ENCODE measurements at regions not wholly inside any gene's neighbourhood (a gene's known extent, or its start where the extent isn't known, plus 50 kb on each side); places are given as distances from the start of the nearest gene placed in this dataset.

DNA sequence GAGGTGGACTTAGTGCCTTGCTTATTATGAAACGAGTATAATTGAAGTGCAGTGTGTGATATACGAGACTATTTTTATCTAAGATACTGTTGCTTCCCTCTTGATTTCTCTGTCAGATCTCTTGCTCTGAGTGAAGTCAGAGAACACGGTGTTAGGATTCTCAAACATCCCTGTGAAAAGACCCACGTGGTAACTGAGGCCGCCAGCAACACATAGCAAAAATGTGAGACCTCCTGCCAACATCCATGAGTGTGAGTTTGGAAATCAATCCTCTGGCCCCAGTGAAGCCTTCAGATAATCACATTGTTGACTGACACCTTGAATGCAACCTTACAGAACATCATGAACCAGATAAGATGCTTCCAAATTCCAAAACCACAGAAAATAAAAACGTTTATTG lies 954.4 kb downstream of the FAT4 start:
- no peak for DNase-seq
- intact Hi-C loops (cut with DNase I, micrococcal nuclease): no loop called here
- no peak for ATAC-seq

DNA sequence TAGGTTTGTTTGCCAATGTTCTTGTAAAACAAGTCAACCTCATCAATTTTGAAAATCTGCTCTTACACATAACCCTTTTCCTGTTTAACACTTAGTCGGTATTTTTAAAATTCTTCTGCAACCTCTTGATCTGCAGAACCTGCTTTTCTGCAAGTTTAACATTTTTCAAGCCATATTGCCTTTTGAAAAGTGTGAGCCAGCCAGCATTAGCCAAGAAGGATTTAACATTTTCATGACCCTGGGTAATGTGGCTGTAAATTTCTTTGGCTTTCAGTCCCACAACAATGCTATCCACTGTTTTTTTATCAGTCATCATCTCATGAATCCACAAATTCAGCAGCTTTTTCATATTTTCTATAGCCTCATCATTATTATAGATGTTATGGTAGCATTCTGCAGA lies 956.5 kb downstream of the FAT4 start:
- intact Hi-C loops (cut with DNase I, micrococcal nuclease): no loop called here
- ATAC-seq (no peak), DNase-seq (no peak)

DNA sequence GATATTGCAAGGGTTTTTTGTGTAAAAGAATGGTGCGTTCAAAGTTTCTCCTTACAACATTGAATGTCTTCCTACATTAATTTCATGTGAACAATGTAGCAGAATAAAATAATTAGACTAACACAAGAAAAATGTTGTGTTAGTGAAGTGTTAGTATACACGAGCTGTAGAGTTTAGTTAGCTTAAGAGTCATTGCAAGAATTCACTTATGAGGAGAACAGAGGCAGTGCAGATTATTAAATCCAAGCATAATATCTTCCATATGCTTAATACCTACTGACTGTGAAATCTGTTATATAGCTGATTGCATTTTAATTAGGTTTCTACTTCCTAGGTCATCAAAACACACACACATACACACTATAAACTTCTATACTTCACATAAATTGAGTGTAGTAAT lies 959.0 kb downstream of the FAT4 start:
- ATAC-seq: no peak
- DNase-seq: no peak
- intact Hi-C loops (cut with DNase I, micrococcal nuclease): no loop called here

DNA sequence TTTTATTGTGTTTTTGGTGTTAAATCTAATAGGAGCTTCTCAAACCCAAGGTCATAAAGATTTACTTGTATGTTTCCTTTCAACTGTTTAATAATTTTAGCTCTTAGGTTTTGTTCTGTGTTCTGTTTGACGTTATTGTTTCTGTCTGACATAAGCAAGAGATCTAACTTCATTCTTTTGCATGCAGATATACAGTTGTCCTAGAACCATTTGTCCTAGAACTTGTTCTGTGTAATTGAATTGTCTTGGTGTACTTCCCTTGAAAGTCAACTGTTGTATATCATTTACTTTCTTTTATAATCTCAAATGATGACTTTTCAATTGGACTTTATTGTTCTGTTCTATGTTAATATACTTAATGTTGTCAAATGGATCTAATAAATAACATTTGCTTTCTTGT lies 977.1 kb downstream of the FAT4 start:
- ATAC-seq (no peak), DNase-seq (no peak)
- intact Hi-C loops (cut with DNase I, micrococcal nuclease): no loop called here

DNA sequence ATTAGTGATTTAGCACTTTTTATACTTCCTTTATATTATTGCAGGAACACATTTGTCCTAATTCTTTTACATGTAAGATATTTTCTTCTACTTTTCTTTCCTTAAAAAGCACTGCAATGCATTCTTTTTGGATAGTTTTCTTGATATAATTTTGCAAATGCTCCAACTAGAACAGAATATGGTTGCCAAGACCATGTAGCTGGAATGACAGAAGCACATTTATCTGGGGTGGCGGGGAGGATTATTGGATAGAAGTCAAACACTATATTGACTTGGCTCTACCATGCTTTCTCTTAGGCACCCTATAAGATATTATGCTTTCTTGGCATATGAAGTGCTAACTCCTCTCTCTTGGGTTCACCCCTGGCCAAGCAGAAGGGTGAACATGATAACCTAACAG lies 983.5 kb downstream of the FAT4 start:
- DNase-seq: no peak
- intact Hi-C loops (cut with DNase I, micrococcal nuclease): no loop called here
- no peak for ATAC-seq

DNA sequence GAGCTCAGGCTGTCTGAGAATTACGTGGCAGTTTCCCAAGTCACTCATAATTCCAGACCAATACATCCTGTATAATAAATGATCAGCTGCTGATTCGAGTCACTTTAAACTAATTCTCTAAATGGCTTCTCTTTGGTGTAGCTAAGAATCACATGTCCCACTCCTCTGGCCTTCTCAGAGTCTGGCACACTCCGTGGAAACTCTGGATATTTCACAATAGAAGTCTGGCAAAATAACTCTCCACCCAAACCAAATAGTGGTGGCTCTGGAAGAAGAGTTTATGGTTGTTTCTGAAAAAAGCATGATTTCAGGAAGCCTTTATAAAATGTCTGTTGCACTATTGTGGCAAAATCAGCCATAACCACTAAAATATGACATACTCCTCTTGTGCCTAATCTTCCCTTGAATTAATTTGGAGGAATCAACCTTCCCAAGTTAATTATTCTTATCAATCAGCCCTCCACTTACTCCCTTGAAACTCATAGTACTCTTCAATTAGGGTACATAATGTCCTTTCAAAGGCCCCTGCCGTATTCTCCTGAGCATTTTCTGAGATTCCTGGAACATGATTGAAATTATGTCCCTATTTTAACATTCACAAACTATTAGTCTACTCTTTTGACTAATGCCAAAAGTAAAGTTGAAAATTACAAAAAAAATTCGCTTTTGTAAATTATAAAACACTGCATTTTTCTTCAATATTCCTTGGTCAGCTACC lies 991.6 kb downstream of the FAT4 start:
- ATAC-seq: no peak
- intact Hi-C loops (cut with DNase I, micrococcal nuclease): no loop called here
- no peak for DNase-seq

DNA sequence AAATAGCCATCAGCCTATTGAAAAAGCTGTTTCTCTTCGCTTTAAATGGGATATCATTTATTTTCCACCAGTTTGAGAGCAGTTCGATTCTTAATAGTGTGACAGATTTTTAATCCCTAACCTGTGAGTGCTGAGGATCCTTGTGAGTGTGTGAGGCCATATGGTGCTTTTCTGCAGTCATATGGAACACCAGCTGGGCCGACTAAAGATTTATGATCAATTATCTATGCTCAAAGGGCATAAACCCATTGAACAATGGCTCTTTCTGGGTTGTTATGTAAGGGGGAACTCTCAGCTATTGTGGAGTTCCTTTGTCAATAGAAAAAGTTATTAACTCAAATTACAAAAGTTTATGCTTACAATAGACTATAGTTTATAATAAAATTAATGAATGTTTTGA lies 1003.6 kb downstream of the FAT4 start:
- DNase-seq (no peak), ATAC-seq (no peak)
- intact Hi-C loops (cut with DNase I, micrococcal nuclease): no loop called here

DNA sequence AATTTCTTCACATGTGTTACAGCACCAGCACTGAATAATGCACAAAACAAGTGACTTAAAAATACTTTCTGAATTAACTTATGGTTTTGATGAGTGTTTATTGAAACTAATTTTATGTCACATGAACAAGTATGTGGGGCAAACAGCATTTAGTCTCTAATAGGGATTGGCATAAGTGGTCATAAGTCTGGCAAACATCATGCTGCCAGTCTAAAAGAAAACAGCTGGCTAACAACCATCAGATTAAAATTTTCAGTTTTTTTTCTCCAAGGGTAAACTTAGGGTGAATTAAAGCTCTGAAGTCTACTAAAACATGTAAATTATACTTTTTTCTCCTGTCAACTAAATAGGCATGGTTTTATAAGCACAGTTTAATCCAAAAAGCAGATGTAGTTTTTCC lies 1014.2 kb downstream of the FAT4 start:
- no peak for ATAC-seq
- intact Hi-C loops (cut with DNase I, micrococcal nuclease): no loop called here
- no peak for DNase-seq

DNA sequence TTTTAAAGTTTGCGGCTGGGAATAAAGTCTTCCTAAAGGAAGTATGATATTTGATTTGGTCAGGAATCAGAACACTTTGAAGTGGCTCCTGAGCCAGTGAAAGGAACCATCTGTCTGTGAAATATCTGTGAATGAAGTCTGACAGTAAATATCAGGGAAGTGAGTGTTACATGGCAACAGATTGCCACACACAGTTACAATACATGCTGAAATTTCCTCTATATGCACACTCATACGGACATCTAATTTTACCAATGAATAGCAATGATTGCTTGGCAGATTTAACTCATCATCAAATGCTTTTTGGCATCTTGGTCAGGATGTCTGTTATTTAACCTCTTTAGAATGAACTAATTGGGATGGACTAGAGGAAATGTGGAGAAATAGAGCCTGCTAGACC lies 1023.8 kb downstream of the FAT4 start:
- ATAC-seq (no peak), DNase-seq (no peak)
- intact Hi-C loops (cut with DNase I, micrococcal nuclease): no loop called here

DNA sequence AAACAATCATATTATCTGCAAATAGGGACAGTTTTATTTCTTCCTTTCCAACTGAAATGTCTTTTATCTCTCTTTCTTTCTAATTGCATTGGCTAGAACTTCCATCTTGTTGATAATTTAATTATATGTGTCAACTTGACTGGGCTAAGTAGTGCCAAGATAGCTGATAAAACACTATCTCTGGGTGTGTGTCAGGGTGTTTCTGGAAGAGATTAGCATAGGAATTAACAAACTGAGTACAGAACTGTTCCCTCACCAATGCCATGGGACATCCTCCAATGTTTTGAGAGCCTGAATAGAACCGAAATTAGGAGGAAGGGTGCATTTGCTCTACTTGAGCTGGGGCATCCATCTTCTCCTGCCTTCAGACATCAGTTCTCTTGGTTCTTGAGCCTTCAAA lies 1027.2 kb downstream of the FAT4 start:
- no peak for ATAC-seq
- no peak for DNase-seq
- intact Hi-C loops (cut with DNase I, micrococcal nuclease): no loop called here

DNA sequence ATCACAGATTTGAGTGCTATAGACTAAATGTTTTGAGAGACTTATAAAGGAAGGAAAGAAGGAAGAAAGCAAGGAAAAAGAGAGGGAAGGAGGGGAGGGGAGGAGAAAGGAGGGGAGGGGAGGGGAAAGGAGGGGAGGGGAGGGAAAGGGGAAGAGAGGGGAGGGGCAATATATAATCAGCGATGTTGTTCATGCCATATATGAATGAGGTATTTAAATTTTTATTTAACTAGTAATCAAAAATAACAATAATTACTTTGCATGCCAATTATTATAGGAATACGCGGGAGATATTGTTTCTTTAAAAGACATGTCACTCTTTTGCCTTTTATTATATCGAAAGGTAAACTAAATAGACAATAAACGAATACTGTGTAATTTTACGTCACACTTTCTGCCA lies 1029.7 kb downstream of the FAT4 start:
- DNase-seq (no peak), ATAC-seq (no peak)

DNA sequence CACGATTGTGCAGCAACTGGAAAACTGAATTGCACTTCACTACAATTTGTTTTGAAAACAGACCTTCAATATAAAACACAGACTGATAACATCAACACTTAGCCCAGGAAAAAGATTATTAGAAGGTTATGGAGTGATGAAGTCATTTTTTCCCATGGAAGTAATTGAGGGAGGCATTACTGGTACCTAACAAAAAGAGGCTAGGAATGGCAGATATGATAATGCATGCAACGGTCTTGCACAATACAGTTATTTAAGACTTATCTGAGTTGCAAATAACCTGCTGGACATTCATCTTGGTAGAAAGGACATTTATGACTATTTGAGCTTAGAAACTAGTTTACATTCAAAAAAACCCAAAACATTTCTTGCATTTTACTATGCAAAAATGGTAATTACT lies 1031.9 kb downstream of the FAT4 start:
- DNase-seq (no peak), ATAC-seq (no peak)
- intact Hi-C loops (cut with DNase I, micrococcal nuclease): no loop called here

More for the DNA sequence above, 1029.7 kb downstream of the FAT4 start:
- intact Hi-C loops (cut with DNase I, micrococcal nuclease): no loop called here

DNA sequence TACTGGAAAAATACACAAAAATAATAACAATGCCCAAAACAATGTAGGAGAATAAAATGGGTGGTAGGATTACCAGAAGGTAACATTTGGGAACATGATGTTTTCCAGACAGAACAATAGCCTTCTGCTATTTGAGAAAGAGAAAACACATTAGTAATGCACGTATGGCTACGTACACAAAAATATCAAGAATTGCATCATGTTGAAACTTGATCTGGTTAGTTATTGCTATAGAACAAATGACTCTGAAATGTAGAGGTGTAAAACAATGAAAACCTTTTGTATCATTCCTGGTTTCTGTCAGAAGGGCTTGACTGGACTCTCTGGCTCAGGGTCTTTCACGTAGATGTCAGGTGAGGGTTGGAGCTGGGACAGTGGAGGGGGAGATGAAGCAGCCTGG lies 1040.0 kb downstream of the FAT4 start:
- DNase-seq (no peak), ATAC-seq (no peak)
- intact Hi-C loops (cut with DNase I, micrococcal nuclease): no loop called here

DNA sequence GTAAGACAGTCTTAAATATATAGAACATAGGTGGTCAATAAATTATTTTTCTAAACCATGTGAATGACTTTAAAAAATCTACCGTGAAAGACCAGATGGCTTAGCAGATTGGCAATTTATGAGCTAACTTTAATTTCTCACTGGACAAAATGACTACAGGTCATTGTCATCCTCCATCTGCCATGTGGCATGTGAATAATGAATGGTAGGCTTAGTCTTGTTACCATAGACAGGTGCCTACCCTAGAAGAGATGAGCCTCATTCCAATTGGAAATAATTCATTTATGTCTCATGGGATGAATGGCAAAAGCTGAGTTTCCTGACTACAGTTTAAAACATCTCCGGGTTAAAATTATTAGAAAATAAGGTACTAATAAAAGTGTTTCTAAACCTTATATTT lies 1043.3 kb downstream of the FAT4 start:
- intact Hi-C loops (cut with DNase I, micrococcal nuclease): no loop called here
- no peak for ATAC-seq
- no peak for DNase-seq

DNA sequence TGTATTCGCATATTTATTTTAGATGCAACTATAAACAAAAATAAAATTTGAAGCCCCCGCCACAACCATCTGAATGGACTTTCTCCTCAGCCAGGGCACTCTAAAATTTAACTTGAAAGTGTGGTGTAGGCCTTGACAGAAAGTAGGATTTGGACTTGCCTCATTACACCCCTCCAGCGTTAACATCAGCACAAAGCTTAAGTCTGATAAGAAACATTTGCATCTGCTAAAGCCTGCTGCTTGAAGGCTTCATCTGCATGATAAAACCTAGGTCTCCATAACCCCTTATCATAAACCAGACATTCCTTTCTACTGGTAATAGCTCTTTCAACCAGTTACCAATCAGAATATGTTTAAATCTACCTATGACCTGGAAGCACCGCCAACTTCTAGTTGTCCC lies 1046.5 kb downstream of the FAT4 start:
- ATAC-seq: no peak
- DNase-seq: no peak
- intact Hi-C loops (cut with DNase I, micrococcal nuclease): no loop called here

DNA sequence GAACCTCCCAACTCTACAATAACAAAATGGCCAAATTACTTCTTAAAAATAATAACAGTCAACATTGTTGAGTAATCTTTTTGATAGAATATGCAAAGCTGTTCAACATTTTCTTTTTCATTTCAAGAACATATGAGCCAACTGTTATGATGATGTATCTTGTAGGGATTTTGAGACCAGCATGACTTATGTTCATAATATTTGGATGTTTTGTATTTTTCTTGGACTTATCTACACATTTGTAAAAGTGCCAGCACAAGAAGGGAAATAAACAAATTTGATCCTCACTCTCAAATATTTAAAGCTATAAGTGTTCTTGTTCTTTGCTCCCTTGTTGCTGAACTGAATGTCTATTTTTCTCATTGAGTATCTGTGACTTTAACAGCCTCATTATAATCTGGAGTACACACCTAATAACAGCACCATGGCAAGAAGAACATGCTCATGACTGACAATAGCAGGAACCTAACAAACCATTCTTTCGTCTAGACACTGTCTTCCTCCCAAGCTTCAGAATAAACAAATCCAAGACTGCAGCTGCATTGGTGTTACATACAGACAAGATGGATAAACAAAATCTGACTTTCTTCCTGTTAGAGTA lies 1049.7 kb downstream of the FAT4 start:
- ATAC-seq (no peak), DNase-seq (no peak)
- intact Hi-C loops (cut with DNase I, micrococcal nuclease): no loop called here

DNA sequence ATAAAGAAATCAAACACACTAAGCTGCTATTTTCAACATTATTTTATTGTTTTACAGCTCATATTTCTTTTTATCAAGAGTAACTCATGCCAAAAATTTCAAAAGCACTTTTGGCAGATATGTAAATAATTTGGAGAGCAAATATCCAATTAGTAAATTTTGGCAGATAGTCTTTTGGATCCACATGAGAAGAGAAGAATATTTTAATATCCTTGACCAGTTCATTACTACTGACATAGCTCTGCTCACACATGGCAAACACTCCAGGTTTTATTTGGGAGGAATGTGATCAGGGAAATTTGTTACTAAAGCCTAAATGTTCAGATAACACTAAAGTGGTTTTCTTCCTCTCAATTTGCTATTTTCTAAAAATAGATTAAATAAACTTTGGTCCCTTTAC lies 1054.3 kb downstream of the FAT4 start:
- no peak for DNase-seq
- intact Hi-C loops (cut with DNase I, micrococcal nuclease): no loop called here
- ATAC-seq: no peak

DNA sequence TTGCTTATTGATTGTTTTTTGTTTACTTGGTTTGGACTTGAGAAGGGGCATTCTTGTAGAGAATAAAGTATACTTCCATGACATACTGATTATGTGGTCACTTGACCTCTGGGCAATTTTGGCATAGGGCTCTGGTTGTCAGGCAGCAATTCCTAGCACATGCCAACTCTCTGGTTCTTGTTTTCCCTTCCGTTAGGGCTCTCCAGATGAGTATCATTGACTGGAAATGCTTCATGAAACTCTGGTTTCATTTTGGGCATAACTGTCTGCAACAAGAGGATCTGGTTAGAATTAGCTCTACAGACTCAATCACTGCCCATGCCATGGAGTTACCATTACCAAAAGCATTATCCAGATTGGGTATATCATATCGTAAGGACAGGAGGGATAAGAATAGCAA lies 1057.9 kb downstream of the FAT4 start:
- intact Hi-C loops (cut with DNase I, micrococcal nuclease): no loop called here
- ATAC-seq (no peak), DNase-seq (no peak)

DNA sequence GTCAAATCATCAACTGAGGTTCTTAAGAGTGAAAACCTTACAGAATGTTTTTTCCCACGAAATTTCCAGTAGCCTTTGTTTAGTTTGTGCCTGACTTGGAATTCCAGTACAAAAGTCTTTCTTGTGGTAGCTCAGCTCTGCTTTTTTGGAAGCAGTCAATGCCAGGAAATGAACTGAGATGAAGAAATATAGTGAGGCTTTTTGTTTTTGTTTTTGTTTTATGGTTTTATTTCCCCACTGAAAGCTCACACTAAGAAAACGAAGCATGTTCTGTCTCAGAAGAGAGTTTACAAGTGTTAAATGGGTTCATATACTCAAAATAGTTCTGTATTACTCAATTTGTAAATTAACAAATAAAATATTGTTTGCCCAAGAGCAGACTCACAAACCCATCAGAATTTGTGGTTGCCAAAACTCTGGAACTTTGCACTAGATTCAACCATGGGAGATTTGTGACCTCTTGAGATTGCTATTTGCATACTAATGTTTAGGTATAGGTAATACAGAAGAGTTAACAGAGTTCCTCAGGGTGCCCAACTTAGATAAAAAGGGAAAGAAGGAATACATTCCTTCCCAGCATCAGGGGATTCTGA lies 1060.8 kb downstream of the FAT4 start:
- ATAC-seq: no peak
- intact Hi-C loops (cut with DNase I, micrococcal nuclease): no loop called here

DNA sequence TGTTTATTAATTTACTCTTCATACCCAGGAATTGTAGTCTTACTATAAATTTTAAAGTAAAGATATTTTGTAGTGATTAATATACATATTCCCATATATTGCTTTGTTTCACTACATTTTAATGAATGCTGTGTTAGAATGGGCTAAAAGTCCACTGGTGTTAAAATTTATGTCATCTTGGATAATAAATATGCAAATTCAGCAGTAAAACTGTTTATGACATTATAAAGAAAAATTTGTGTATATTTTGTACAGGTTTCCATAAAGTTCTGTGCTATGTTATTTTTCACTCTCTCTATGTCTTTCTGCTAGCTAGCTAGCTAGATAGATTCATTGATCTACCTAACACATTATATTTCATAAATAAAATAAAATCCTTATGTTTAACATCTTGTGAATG lies 1071.2 kb downstream of the FAT4 start:
- intact Hi-C loops (cut with DNase I, micrococcal nuclease): no loop called here

More for the DNA sequence above, 1060.8 kb downstream of the FAT4 start:
- no peak for DNase-seq

DNA sequence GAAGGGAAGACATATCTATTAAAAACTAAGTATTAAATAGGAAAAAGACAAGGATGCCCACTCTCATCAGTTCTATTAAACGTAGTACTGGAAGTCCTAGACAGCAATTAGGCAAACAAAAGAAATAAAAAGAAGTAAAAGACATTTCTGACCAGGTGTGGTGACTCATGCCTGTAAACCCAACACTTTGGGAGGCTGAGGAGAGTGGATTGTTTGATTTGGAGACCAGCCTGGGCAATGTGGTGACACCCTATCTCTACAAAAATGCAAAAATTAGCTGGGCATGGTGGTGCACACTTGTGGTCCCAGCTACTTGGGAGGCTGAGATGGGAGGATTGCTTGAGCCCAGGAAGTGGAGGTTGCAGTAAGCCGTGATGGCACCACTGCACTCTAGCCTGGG lies 1071.8 kb downstream of the FAT4 start:
- DNase-seq (no peak), ATAC-seq (no peak)
- intact Hi-C loops (cut with DNase I, micrococcal nuclease): no loop called here

More for the DNA sequence above, 1071.2 kb downstream of the FAT4 start:
- no peak for ATAC-seq
- DNase-seq: no peak
